ENCODE measurements at regions not wholly inside any gene's neighbourhood (a gene's known extent, or its start where the extent isn't known, plus 50 kb on each side); places are given as distances from the start of the nearest gene placed in this dataset.
"Not testable (repeated sequence)": the region's sequence is repeated elsewhere in the genome, so short reads cannot be mapped to it uniquely, and the experiment has no call there.

- DNase-seq (ENCODE audit: low spot score) = no peak
- TF ChIP-seq CTCF (IDR thresholded peaks at IDR 0.05; ENCODE audit: unreplicated experiment) = no peak
- peaks cover 4% of the 10 kb centered on the region for H3K36me3 Mint-ChIP-seq (ENCODE audit: low read depth, unreplicated experiment)
- no peaks in the 10 kb centered on the region for H3K4me1 Mint-ChIP-seq (ENCODE audit: unreplicated experiment)
- H3K4me3 Mint-ChIP-seq (ENCODE audit: unreplicated experiment) = no peak overlapping the region
- no peak overlapping the region for H3K27ac Mint-ChIP-seq (ENCODE audit: unreplicated experiment)
- H3K27me3 Mint-ChIP-seq (ENCODE audit: unreplicated experiment) = peaks cover 2% of the 10 kb centered on the region
- no peaks in the 10 kb centered on the region for H3K9me3 Mint-ChIP-seq (ENCODE audit: unreplicated experiment)
These were observed 89.7 kb upstream of the SH3BP4 start for GRCh38 chr2:234861841-234862735.

- DNase-seq (ENCODE audit: low spot score); H3K9me3 Mint-ChIP-seq (ENCODE audit: unreplicated experiment): not testable (repeated sequence)
These were observed 92.4 kb upstream of the SH3BP4 start for GRCh38 chr2:234859330-234859872.

GRCh38 chr2:234858790-234859329 is 93.0 kb upstream of the SH3BP4 start:
- Mint-ChIP-seq H3K9me3 (ENCODE audit: unreplicated experiment) (no peaks in the 10 kb centered on the region), H3K4me1 (ENCODE audit: unreplicated experiment) (no peaks in the 10 kb centered on the region), H3K27me3 (ENCODE audit: unreplicated experiment) (peaks cover 4% of the 10 kb centered on the region), H3K36me3 (ENCODE audit: low read depth, unreplicated experiment) (no peaks in the 10 kb centered on the region), H3K27ac (ENCODE audit: unreplicated experiment) (no peak overlapping the region), H3K4me3 (ENCODE audit: unreplicated experiment) (no peak overlapping the region)
- no peak for TF ChIP-seq CTCF (IDR thresholded peaks at IDR 0.05; ENCODE audit: unreplicated experiment)
- DNase-seq (ENCODE audit: low spot score) = no peak

More at GRCh38 chr2:234859330-234859872, 92.4 kb upstream of the SH3BP4 start:
- not testable (repeated sequence) for H3K4me3 Mint-ChIP-seq (ENCODE audit: unreplicated experiment); H3K36me3 Mint-ChIP-seq (ENCODE audit: low read depth, unreplicated experiment); H3K27ac Mint-ChIP-seq (ENCODE audit: unreplicated experiment); H3K27me3 Mint-ChIP-seq (ENCODE audit: unreplicated experiment); H3K4me1 Mint-ChIP-seq (ENCODE audit: unreplicated experiment)

- H3K36me3 Mint-ChIP-seq (ENCODE audit: low read depth, unreplicated experiment) = no peaks in the 10 kb centered on the region
- H3K4me3 Mint-ChIP-seq (ENCODE audit: unreplicated experiment) = no peak overlapping the region
- H3K9me3 Mint-ChIP-seq (ENCODE audit: unreplicated experiment) = no peaks in the 10 kb centered on the region
- DNase-seq (ENCODE audit: low spot score) = no peak
- no peak for TF ChIP-seq CTCF (IDR thresholded peaks at IDR 0.05; ENCODE audit: unreplicated experiment)
- peaks cover 3% of the 10 kb centered on the region for H3K27me3 Mint-ChIP-seq (ENCODE audit: unreplicated experiment)
- no peak overlapping the region for H3K27ac Mint-ChIP-seq (ENCODE audit: unreplicated experiment)
- H3K4me1 Mint-ChIP-seq (ENCODE audit: unreplicated experiment) = no peaks in the 10 kb centered on the region
These were observed 93.7 kb upstream of the SH3BP4 start for GRCh38 chr2:234858145-234858544.

GRCh38 chr2:234853729-234854128 is 98.1 kb upstream of the SH3BP4 start:
- Mint-ChIP-seq H3K9me3 (ENCODE audit: unreplicated experiment) (no peaks in the 10 kb centered on the region), H3K4me3 (ENCODE audit: unreplicated experiment) (no peak overlapping the region), H3K27ac (ENCODE audit: unreplicated experiment) (no peak overlapping the region), H3K36me3 (ENCODE audit: low read depth, unreplicated experiment) (no peaks in the 10 kb centered on the region), H3K4me1 (ENCODE audit: unreplicated experiment) (peaks cover 2% of the 10 kb centered on the region), H3K27me3 (ENCODE audit: unreplicated experiment) (peaks cover 3% of the 10 kb centered on the region)
- no peak for DNase-seq (ENCODE audit: low spot score)
- no peak for TF ChIP-seq CTCF (IDR thresholded peaks at IDR 0.05; ENCODE audit: unreplicated experiment)
